Fibroblast of skin of right quadriceps (primary cell): ENCODE measurements at regions not wholly inside any gene's neighbourhood (a gene's known extent, or its start where the extent isn't known, plus 50 kb on each side); places are given as distances from the start of the nearest gene placed in this dataset.
"Not testable (repeated sequence)": the region's sequence is repeated elsewhere in the genome, so short reads cannot be mapped to it uniquely, and the experiment has no call there.

Source experiments
- DNase-seq: peaks from one replicate; pipeline ENCODE4 v3.0.0-alpha.2; 2013

GRCh38 chr9:71587576-71588362, 180.5 kb downstream of the CEMIP2 start:
- DNase-seq = peak; percentile 45

GRCh38 chr9:71583792-71584191, 184.5 kb downstream of the CEMIP2 start:
- DNase-seq = no peak

GRCh38 chr9:71582347-71582746, 186.0 kb downstream of the CEMIP2 start:
- no peak for DNase-seq

GRCh38 chr9:71581101-71581500, 187.2 kb downstream of the CEMIP2 start:
- DNase-seq = no peak

- no peak for DNase-seq
Observed at GRCh38 chr9:71571186-71571585, 197.1 kb downstream of the CEMIP2 start.

GRCh38 chr9:71567890-71568289, 200.4 kb downstream of the CEMIP2 start:
- DNase-seq = no peak

GRCh38 chr9:71562140-71562539, 206.2 kb downstream of the CEMIP2 start:
- DNase-seq = no peak

GRCh38 chr9:71557310-71557709, 211.0 kb downstream of the CEMIP2 start:
- DNase-seq = no peak

- no peak for DNase-seq
Observed at GRCh38 chr9:71552480-71552879, 215.8 kb downstream of the CEMIP2 start.

- no peak for DNase-seq
Observed at GRCh38 chr9:71549023-71549422, 219.3 kb downstream of the CEMIP2 start.

GRCh38 chr9:71544464-71544863, 223.8 kb downstream of the CEMIP2 start:
- DNase-seq = no peak

- no peak for DNase-seq
Observed at GRCh38 chr9:71541436-71541835, 226.9 kb downstream of the CEMIP2 start.

GRCh38 chr9:71524996-71525580, 243.2 kb downstream of the CEMIP2 start:
- no peak for DNase-seq

- no peak for DNase-seq
Observed at GRCh38 chr9:71524516-71524915, 243.8 kb downstream of the CEMIP2 start.

- no peak for DNase-seq
Observed at GRCh38 chr9:71521132-71521531, 247.2 kb downstream of the CEMIP2 start.

GRCh38 chr9:71519098-71519696, 249.1 kb downstream of the CEMIP2 start:
- no peak for DNase-seq

- DNase-seq = peak; percentile 37
Observed at GRCh38 chr9:71518045-71518827, 250.1 kb downstream of the CEMIP2 start.

GRCh38 chr9:71515626-71516025, 252.7 kb downstream of the CEMIP2 start:
- DNase-seq = no peak

- DNase-seq = no peak
Observed at GRCh38 chr9:71515107-71515506, 253.2 kb downstream of the CEMIP2 start.

- no peak for DNase-seq
Observed at GRCh38 chr9:71514344-71514975, 253.9 kb downstream of the CEMIP2 start.

- peak; percentile 10 for DNase-seq
Observed at GRCh38 chr9:71509054-71509453, 259.3 kb downstream of the CEMIP2 start.

GRCh38 chr9:71508141-71508540, 260.2 kb downstream of the CEMIP2 start:
- DNase-seq = not testable (repeated sequence)

- DNase-seq = peak; percentile 53
Observed at GRCh38 chr9:71506821-71507220, 261.5 kb downstream of the CEMIP2 start.
